ENCODE measurements at regions not wholly inside any gene's neighbourhood (a gene's known extent, or its start where the extent isn't known, plus 50 kb on each side); places are given as distances from the start of the nearest gene placed in this dataset.

GRCh38 chrX:20399728-20400414 lies 133.2 kb upstream of the RPS6KA3 start:
- no peak for TF ChIP-seq CTCF (conservative IDR thresholded peaks at IDR 0.05)

GRCh38 chrX:20397587-20397986 lies 130.9 kb upstream of the RPS6KA3 start:
- no peak for TF ChIP-seq CTCF (conservative IDR thresholded peaks at IDR 0.05)
- no peak overlapping the region for H3K27ac ChIP-seq

More at GRCh38 chrX:20399728-20400414, 133.2 kb upstream of the RPS6KA3 start:
- no peak overlapping the region for H3K27ac ChIP-seq

- H3K27ac ChIP-seq: no peak overlapping the region
- no peak for TF ChIP-seq CTCF (conservative IDR thresholded peaks at IDR 0.05)
Observed at GRCh38 chrX:20394451-20394850, 127.7 kb upstream of the RPS6KA3 start.

GRCh38 chrX:20393944-20394343 lies 127.2 kb upstream of the RPS6KA3 start:
- TF ChIP-seq CTCF (conservative IDR thresholded peaks at IDR 0.05): no peak
- no peak overlapping the region for H3K27ac ChIP-seq

GRCh38 chrX:20388594-20388993 lies 121.9 kb upstream of the RPS6KA3 start:
- no peak for TF ChIP-seq CTCF (conservative IDR thresholded peaks at IDR 0.05)

GRCh38 chrX:20383477-20383876 lies 116.8 kb upstream of the RPS6KA3 start:
- no peak overlapping the region for H3K27ac ChIP-seq
- no peak for TF ChIP-seq CTCF (conservative IDR thresholded peaks at IDR 0.05)

More at GRCh38 chrX:20388594-20388993, 121.9 kb upstream of the RPS6KA3 start:
- no peak overlapping the region for H3K27ac ChIP-seq

- H3K27ac ChIP-seq: no peak overlapping the region
- no peak for TF ChIP-seq CTCF (conservative IDR thresholded peaks at IDR 0.05)
Observed at GRCh38 chrX:20382518-20383297, 116.0 kb upstream of the RPS6KA3 start.

Data from VCaP (cell line).